ENCODE measurements at regions not wholly inside any gene's neighbourhood (a gene's known extent, or its start where the extent isn't known, plus 50 kb on each side); places are given as distances from the start of the nearest gene placed in this dataset.

DNA sequence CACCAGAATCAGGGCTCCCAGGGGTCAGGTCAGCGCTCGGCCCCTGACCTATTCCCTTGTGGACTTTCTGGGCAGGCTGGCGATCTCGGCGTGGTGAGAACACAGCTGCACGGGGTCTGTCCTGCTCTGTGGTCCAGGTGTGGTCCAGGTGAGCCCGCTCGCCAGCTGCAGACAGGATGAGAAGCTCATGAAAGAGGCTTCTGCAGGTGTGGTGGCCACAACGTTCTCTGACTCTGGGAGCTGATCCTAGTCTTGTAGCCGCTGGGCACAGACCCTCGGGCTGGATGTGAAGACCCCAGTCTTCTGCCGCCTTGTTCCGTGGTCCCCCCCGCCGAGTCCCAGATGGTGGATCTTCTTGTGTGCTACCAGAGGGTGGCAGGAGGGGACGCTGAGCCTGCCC lies 129.7 kb downstream of the RTP5 start:
- no peaks in the 10 kb centered on the region for H3K36me3 Mint-ChIP-seq (ENCODE audit: low read depth)
- Histone ChIP-seq H3K27me3 (ENCODE audit: control insufficient read depth, insufficient read depth, low read length, poor library complexity, severe bottlenecking) (no peaks in the 10 kb centered on the region), H3K9ac (ENCODE audit: extremely low read depth, low read length, poor library complexity, severe bottlenecking) (no peak overlapping the region), H3K4me3 (ENCODE audit: low read length) (no peak overlapping the region), H3K36me3 (ENCODE audit: control insufficient read depth, insufficient read depth, low read length) (no peaks in the 10 kb centered on the region), H3K27ac (ENCODE audit: low read depth, low read length) (no peak overlapping the region), H3K9me3 (ENCODE audit: control insufficient read depth, low read length) (no peaks in the 10 kb centered on the region), H3K4me1 (ENCODE audit: control insufficient read depth, insufficient read depth, low read length) (peaks cover 3% of the 10 kb centered on the region)
- H3K9me3 Mint-ChIP-seq: no peaks in the 10 kb centered on the region
- DNase-seq: no peak
- H3K27me3 Mint-ChIP-seq (ENCODE audit: insufficient read depth): peaks cover 2% of the 10 kb centered on the region
- H3K27ac Mint-ChIP-seq: no peak overlapping the region
- H3K4me1 Mint-ChIP-seq: no peaks in the 10 kb centered on the region
- WGBS, 2 experiments (ENCODE audit: insufficient coverage in 1 of 2, insufficient read length in 1 of 2): 88 to 89% methylated on average over 12 to 16 of the region's 16 CpGs
- TF ChIP-seq, protein P1, sequence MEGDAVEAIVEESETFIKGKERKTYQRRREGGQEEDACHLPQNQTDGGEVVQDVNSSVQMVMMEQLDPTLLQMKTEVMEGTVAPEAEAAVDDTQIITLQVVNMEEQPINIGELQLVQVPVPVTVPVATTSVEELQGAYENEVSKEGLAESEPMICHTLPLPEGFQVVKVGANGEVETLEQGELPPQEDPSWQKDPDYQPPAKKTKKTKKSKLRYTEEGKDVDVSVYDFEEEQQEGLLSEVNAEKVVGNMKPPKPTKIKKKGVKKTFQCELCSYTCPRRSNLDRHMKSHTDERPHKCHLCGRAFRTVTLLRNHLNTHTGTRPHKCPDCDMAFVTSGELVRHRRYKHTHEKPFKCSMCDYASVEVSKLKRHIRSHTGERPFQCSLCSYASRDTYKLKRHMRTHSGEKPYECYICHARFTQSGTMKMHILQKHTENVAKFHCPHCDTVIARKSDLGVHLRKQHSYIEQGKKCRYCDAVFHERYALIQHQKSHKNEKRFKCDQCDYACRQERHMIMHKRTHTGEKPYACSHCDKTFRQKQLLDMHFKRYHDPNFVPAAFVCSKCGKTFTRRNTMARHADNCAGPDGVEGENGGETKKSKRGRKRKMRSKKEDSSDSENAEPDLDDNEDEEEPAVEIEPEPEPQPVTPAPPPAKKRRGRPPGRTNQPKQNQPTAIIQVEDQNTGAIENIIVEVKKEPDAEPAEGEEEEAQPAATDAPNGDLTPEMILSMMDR (conservative IDR thresholded peaks at IDR 0.05): no peak
- H3K4me3 Mint-ChIP-seq: no peak overlapping the region

DNA sequence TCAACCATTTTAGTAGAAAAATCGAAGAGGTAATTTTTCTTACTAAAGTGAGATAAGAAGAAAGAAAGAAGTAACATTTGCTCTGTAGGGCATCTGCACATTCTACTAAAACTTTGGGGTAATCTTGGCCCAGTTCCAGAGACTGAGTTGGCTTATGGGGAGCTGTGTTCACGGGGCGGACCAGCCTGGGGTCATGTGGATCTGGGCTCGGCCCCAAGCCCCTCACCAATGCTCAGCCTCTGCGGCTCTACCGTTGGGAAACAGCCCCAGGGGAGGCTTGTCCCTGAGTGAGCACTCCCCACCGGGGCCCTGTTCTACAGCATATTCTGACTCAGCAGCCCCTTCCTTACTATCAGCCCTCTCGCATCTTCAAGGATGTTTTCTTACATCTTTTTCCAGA lies 132.3 kb downstream of the RTP5 start:
- Histone ChIP-seq H3K9me3 (ENCODE audit: control insufficient read depth, low read length) (no peaks in the 10 kb centered on the region), H3K4me3 (ENCODE audit: low read length) (no peak overlapping the region), H3K4me1 (ENCODE audit: control insufficient read depth, insufficient read depth, low read length) (no peaks in the 10 kb centered on the region), H3K36me3 (ENCODE audit: control insufficient read depth, insufficient read depth, low read length) (no peaks in the 10 kb centered on the region), H3K27me3 (ENCODE audit: control insufficient read depth, insufficient read depth, low read length, poor library complexity, severe bottlenecking) (no peaks in the 10 kb centered on the region), H3K9ac (ENCODE audit: extremely low read depth, low read length, poor library complexity, severe bottlenecking) (no peak overlapping the region), H3K27ac (ENCODE audit: low read depth, low read length) (no peak overlapping the region)
- Mint-ChIP-seq H3K4me3 (no peak overlapping the region), H3K27me3 (ENCODE audit: insufficient read depth) (peaks cover 2% of the 10 kb centered on the region), H3K27ac (no peak overlapping the region), H3K4me1 (no peaks in the 10 kb centered on the region), H3K36me3 (ENCODE audit: low read depth) (no peaks in the 10 kb centered on the region), H3K9me3 (peaks cover 18% of the 10 kb centered on the region)
- TF ChIP-seq, protein P1 (conservative IDR thresholded peaks at IDR 0.05): no peak
- peak; percentile 17 for DNase-seq
- 82 to 91% methylated on average over 2 to 8 of the region's 8 CpGs for WGBS, 2 experiments (ENCODE audit: insufficient coverage in 1 of 2, insufficient read length in 1 of 2)

DNA sequence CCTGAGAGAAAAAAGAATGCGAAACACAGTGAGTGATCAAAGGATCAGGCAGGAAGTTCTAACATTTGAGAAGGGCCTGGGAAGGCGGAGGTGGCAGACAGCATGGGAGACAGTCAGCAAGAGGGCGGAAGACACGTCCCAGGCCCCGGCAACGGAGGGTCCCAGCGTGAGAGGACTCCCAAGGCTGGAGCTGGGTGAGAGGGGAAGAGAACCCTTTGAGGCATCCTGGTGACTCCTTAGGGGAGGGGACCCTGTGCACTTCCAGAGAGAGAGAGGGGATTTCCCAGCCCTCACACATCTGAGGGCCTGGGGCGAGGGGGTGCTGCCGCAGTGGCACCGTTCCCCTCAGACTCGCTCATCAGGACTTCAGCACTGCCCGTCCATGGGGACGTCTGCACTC lies 133.4 kb downstream of the RTP5 start:
- TF ChIP-seq, protein P1 (conservative IDR thresholded peaks at IDR 0.05): no peak
- Mint-ChIP-seq H3K9me3 (peaks cover 18% of the 10 kb centered on the region), H3K4me3 (no peak overlapping the region), H3K36me3 (ENCODE audit: low read depth) (no peaks in the 10 kb centered on the region), H3K27ac (no peak overlapping the region), H3K4me1 (no peaks in the 10 kb centered on the region), H3K27me3 (ENCODE audit: insufficient read depth) (peaks cover 2% of the 10 kb centered on the region)
- Histone ChIP-seq H3K4me1 (ENCODE audit: control insufficient read depth, insufficient read depth, low read length) (no peaks in the 10 kb centered on the region), H3K9ac (ENCODE audit: extremely low read depth, low read length, poor library complexity, severe bottlenecking) (no peak overlapping the region), H3K27ac (ENCODE audit: low read depth, low read length) (no peak overlapping the region), H3K27me3 (ENCODE audit: control insufficient read depth, insufficient read depth, low read length, poor library complexity, severe bottlenecking) (no peaks in the 10 kb centered on the region), H3K4me3 (ENCODE audit: low read length) (no peak overlapping the region), H3K9me3 (ENCODE audit: control insufficient read depth, low read length) (no peaks in the 10 kb centered on the region), H3K36me3 (ENCODE audit: control insufficient read depth, insufficient read depth, low read length) (no peaks in the 10 kb centered on the region)
- DNase-seq: peak; percentile 45
- 92 to 94% methylated on average over 9 to 13 of the region's 13 CpGs for WGBS, 2 experiments (ENCODE audit: insufficient coverage in 1 of 2, insufficient read length in 1 of 2)

All from endodermal cell (in vitro differentiated cells).